ENCODE measurements at regions not wholly inside any gene's neighbourhood (a gene's known extent, or its start where the extent isn't known, plus 50 kb on each side); places are given as distances from the start of the nearest gene placed in this dataset.

- TF ChIP-seq NFE2 (IDR thresholded peaks at IDR 0.05; ENCODE audit: low read depth), result no peak
- no peak for TF ChIP-seq GABPB2 (CRISPR knock-in tag; conservative IDR thresholded peaks at IDR 0.05)
- no peak for TF ChIP-seq MCM3 (IDR thresholded peaks at IDR 0.05)
Observed at GRCh38 chr4:111210595-111210994, 587.7 kb upstream of the PITX2 start (continued).

GRCh38 chr4:111213531-111213930, 590.7 kb upstream of the PITX2 start:
- no peaks in the 10 kb centered on the region for H4K20me1 ChIP-seq (replicated peaks; ENCODE audit: control insufficient read depth, insufficient read depth, low read length)
- 0% methylated on average over 4 of the region's 4 CpGs for WGBS (ENCODE audit: insufficient coverage, low coverage, missing lambda C conversion rate)
- H3K27me3 ChIP-seq (ENCODE audit: control insufficient read depth in 2 of 2, insufficient read depth in 2 of 2, low read length in 2 of 2), result no peaks in the 10 kb centered on the region
- H3K4me3 ChIP-seq, result no peak overlapping the region
- H3K9me3 ChIP-seq (replicated peaks; ENCODE audit: control insufficient read depth, insufficient read depth, low read depth, low read length), result no peaks in the 10 kb centered on the region
- DNase-seq (ENCODE audit: extremely low read depth in 1 of 4, low spot score in 3 of 4), result no peak
- CTCF ChIA-PET (ENCODE audit: low intra/inter-chr PET ratio), result no interaction called here
- no peak overlapping the region for H3K9ac ChIP-seq (ENCODE audit: insufficient read depth in 1 of 2, low read depth in 2 of 2, low read length in 2 of 2)
- H3K79me2 ChIP-seq (ENCODE audit: control insufficient read depth, insufficient read depth, low read length), result no peaks in the 10 kb centered on the region
- POLR2A ChIA-PET, result no interaction called here
- no TSS peak for BruUV-seq (replicated peaks)
- H3K4me1 ChIP-seq (replicated peaks in 1 of 2; ENCODE audit: control insufficient read depth in 2 of 2, insufficient read depth in 2 of 2, low read length in 2 of 2), result no peaks in the 10 kb centered on the region
- H2AFZ ChIP-seq (ENCODE audit: low read depth, low read length), result no peak overlapping the region
- H3K27ac ChIP-seq (ENCODE audit: extremely low read depth, low read depth, low read length), result no peak overlapping the region
- no peaks in the 10 kb centered on the region for H3K9me1 ChIP-seq (ENCODE audit: control insufficient read depth, insufficient read depth, low read length)
- intact Hi-C loops (cut with micrococcal nuclease), result no loop called here
- no peak overlapping the region for H3K4me2 ChIP-seq (ENCODE audit: insufficient read depth, low read length)
- no peak for FAIRE-seq
- no peaks in the 10 kb centered on the region for H3K36me3 ChIP-seq (ENCODE audit: control insufficient read depth, insufficient read depth, low read length)
- ATAC-seq, result no peak
- in situ Hi-C loops (cut with MboI), result no loop called here
- TF ChIP-seq ZNF512 (tag; IDR thresholded peaks at IDR 0.05) (no peak), NFE2L1 (tag; IDR thresholded peaks at IDR 0.05; ENCODE audit: borderline replicate concordance, low read depth) (no peak), ZNF24 (IDR thresholded peaks at IDR 0.05) (no peak), ZBTB8A (IDR thresholded peaks at IDR 0.05; ENCODE audit: partially characterized antibody) (no peak), MITF (IDR thresholded peaks at IDR 0.05) (no peak), CTCFL (IDR thresholded peaks at IDR 0.05; ENCODE audit: borderline replicate concordance, insufficient read depth, low read depth, low read length, poor library complexity, severe bottlenecking) (no peak), NR1H2 (CRISPR knock-in tag; IDR thresholded peaks at IDR 0.05) (no peak), RAD21 (CRISPR knock-in tag; conservative IDR thresholded peaks at IDR 0.05 in 1 of 2, IDR thresholded peaks at IDR 0.05 in 1 of 2) (no peak), KLF16 (IDR thresholded peaks at IDR 0.05) (no peak), ZNF408 (CRISPR knock-in tag; IDR thresholded peaks at IDR 0.05; ENCODE audit: low read depth) (no peak), MYNN (IDR thresholded peaks at IDR 0.05) (no peak), MYNN (CRISPR knock-in tag; IDR thresholded peaks at IDR 0.05) (no peak)
- TF ChIP-seq, protein P1, sequence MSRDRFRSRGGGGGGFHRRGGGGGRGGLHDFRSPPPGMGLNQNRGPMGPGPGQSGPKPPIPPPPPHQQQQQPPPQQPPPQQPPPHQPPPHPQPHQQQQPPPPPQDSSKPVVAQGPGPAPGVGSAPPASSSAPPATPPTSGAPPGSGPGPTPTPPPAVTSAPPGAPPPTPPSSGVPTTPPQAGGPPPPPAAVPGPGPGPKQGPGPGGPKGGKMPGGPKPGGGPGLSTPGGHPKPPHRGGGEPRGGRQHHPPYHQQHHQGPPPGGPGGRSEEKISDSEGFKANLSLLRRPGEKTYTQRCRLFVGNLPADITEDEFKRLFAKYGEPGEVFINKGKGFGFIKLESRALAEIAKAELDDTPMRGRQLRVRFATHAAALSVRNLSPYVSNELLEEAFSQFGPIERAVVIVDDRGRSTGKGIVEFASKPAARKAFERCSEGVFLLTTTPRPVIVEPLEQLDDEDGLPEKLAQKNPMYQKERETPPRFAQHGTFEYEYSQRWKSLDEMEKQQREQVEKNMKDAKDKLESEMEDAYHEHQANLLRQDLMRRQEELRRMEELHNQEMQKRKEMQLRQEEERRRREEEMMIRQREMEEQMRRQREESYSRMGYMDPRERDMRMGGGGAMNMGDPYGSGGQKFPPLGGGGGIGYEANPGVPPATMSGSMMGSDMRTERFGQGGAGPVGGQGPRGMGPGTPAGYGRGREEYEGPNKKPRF (IDR thresholded peaks at IDR 0.05; ENCODE audit: low read depth, low read length), result no peak
